Liver (tissue), 3 donors: ENCODE measurements at regions not wholly inside any gene's neighbourhood (a gene's known extent, or its start where the extent isn't known, plus 50 kb on each side); places are given as distances from the start of the nearest gene placed in this dataset.

Source experiments
- CTCF ChIP-seq: fragments of 150-350 bp; IDR thresholded peaks from 2 replicates; pipeline ENCODE4 v1.5.1; 2017; ENCODE audit warnings: improper control_type of control experiment, low read depth, low read length; ENCODE audit not compliant: missing input control
- GABPA ChIP-seq, 2 donors: IDR thresholded peaks in 1 of 2; conservative IDR thresholded peaks in 1 of 2; 2 replicates each; pipeline ENCODE4 v1.6.1; 2016; ENCODE audit warnings: antibody characterized with exemption in 2 of 2, mild to moderate bottlenecking in 1 of 2, moderate library complexity in 1 of 2
- REST ChIP-seq: IDR thresholded peaks from 2 replicates; pipeline ENCODE4 v1.6.1; 2016; ENCODE audit warnings: antibody characterized with exemption, mild to moderate bottlenecking
- donor health status: healthy.
- donor health status: healthy.

- TF ChIP-seq CTCF, result no peak
- no peak for TF ChIP-seq REST
- TF ChIP-seq GABPA (IDR thresholded peaks at IDR 0.05 in 1 of 2, conservative IDR thresholded peaks at IDR 0.05 in 1 of 2), result no peak
These were observed 72.5 kb upstream of the ZBED5 start for GRCh38 chr11:10930224-10930971.
